HL-60 (cell line): ENCODE measurements at regions not wholly inside any gene's neighbourhood (a gene's known extent, or its start where the extent isn't known, plus 50 kb on each side); places are given as distances from the start of the nearest gene placed in this dataset.

Source experiments
- DNase-seq, 2 experiments: peaks; one replicate each; pipeline ENCODE4 v3.0.0-alpha.2; 2010 to 2020; ENCODE audit warnings: low read depth in 1 of 2, low spot score in 1 of 2
- H3K27ac ChIP-seq: fragments of 250-450 bp; sonication (Bioruptor Pico); replicated peaks from 2 replicates; pipeline ENCODE4 v1.5.1; 2020; ENCODE audit warnings: mild to moderate bottlenecking, moderate library complexity
- H3K27me3 ChIP-seq: fragments of 250-450 bp; sonication (Bioruptor Pico); 2 replicates; pipeline ENCODE4 v1.5.1; 2021; ENCODE audit warnings: mild to moderate bottlenecking, moderate library complexity; ENCODE audit not compliant: insufficient read depth, poor library complexity, severe bottlenecking
- H3K4me3 ChIP-seq: replicated peaks from 2 replicates; pipeline ENCODE4 v1.5.1; 2011; ENCODE audit warnings: mild to moderate bottlenecking, control low read depth, low read length; ENCODE audit not compliant: insufficient read depth
- CTCF ChIP-seq: IDR thresholded peaks from one replicate; pipeline ENCODE4 v1.5.1; 2011; ENCODE audit warnings: low read length, control low read depth, inconsistent platforms; ENCODE audit not compliant: insufficient read depth
- GABPA ChIP-seq: IDR thresholded peaks from 2 replicates; pipeline ENCODE4 v1.6.1; 2012; ENCODE audit warnings: low read depth
- POLR2AphosphoS5 ChIP-seq: IDR thresholded peaks from 2 replicates; pipeline ENCODE4 v1.6.1; 2012; ENCODE audit warnings: low read depth
- REST ChIP-seq: IDR thresholded peaks from 2 replicates; pipeline ENCODE4 v1.6.1; 2012; ENCODE audit warnings: low read depth; ENCODE audit not compliant: insufficient replicate concordance
- SPI1 ChIP-seq: IDR thresholded peaks from 2 replicates; pipeline ENCODE4 v1.6.1; 2012; ENCODE audit warnings: low read depth, mild to moderate bottlenecking, borderline replicate concordance

GRCh38 chr12:38516418-38516817 is 199.8 kb downstream of the ALG10B start:
- Histone ChIP-seq H3K27me3 (no peaks in the 10 kb centered on the region), H3K4me3 (no peak overlapping the region), H3K27ac (no peak overlapping the region)
- DNase-seq, result no peak
- TF ChIP-seq POLR2AphosphoS5, result no peak
- no peak for TF ChIP-seq SPI1
- TF ChIP-seq REST, result no peak
- TF ChIP-seq CTCF, result no peak
- no peak for TF ChIP-seq GABPA

GRCh38 chr12:38523920-38524319 is 207.3 kb downstream of the ALG10B start:
- DNase-seq, result no peak
- Histone ChIP-seq H3K27ac (no peak overlapping the region), H3K4me3 (no peak overlapping the region), H3K27me3 (no peaks in the 10 kb centered on the region)
- TF ChIP-seq POLR2AphosphoS5 (no peak), SPI1 (no peak), CTCF (no peak), REST (no peak), GABPA (no peak)

GRCh38 chr12:38527631-38528030 is 211.1 kb downstream of the ALG10B start:
- TF ChIP-seq REST, result no peak
- no peak for TF ChIP-seq GABPA
- no peak for TF ChIP-seq CTCF
- no peak for TF ChIP-seq SPI1
- TF ChIP-seq POLR2AphosphoS5, result no peak
- no peak for DNase-seq
- no peaks in the 10 kb centered on the region for H3K27me3 ChIP-seq
- no peak overlapping the region for H3K4me3 ChIP-seq
- no peak overlapping the region for H3K27ac ChIP-seq
